ENCODE measurements at regions not wholly inside any gene's neighbourhood (a gene's known extent, or its start where the extent isn't known, plus 50 kb on each side); places are given as distances from the start of the nearest gene placed in this dataset.

DNA sequence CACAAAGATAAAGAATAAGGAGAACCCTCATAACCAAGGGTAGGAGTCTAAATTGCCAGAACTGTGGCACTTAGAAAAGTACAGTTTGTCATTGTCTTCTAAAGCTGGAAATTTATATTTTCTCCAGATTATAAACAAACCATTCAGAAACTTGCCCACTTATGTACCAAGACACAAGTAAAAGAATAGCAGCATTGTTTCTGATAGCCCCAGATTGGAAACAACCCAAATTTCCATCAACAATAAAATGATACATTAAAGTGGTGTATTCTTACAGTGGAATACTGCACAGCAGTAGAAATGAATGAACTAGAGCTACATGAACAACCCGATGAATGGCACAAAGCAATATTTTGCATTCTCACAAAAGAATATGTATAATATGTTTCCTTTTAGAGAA, 63.1 kb upstream of the PDHA1 start:
- TF ChIP-seq EZH2 (IDR thresholded peaks at IDR 0.05; ENCODE audit: borderline replicate concordance, low read depth, low read length, poor library complexity, severe bottlenecking): no peak
- TF ChIP-seq, protein P1, sequence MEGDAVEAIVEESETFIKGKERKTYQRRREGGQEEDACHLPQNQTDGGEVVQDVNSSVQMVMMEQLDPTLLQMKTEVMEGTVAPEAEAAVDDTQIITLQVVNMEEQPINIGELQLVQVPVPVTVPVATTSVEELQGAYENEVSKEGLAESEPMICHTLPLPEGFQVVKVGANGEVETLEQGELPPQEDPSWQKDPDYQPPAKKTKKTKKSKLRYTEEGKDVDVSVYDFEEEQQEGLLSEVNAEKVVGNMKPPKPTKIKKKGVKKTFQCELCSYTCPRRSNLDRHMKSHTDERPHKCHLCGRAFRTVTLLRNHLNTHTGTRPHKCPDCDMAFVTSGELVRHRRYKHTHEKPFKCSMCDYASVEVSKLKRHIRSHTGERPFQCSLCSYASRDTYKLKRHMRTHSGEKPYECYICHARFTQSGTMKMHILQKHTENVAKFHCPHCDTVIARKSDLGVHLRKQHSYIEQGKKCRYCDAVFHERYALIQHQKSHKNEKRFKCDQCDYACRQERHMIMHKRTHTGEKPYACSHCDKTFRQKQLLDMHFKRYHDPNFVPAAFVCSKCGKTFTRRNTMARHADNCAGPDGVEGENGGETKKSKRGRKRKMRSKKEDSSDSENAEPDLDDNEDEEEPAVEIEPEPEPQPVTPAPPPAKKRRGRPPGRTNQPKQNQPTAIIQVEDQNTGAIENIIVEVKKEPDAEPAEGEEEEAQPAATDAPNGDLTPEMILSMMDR (conservative IDR thresholded peaks at IDR 0.05; ENCODE audit: low read depth, low read length): no peak
- H3K27me3 ChIP-seq (replicated peaks; ENCODE audit: insufficient read depth, low read depth, low read length, poor library complexity): no peaks in the 10 kb centered on the region
- H3K4me3 ChIP-seq (ENCODE audit: low read depth, low read length, poor library complexity, severe bottlenecking): no peak overlapping the region
- BruUV-seq (replicated peaks): no TSS peak
- no peaks in the 10 kb centered on the region for H3K4me1 ChIP-seq (ENCODE audit: insufficient read depth, low read length, poor library complexity, severe bottlenecking)
- H3K9me3 ChIP-seq (ENCODE audit: low read depth, low read length, poor library complexity, severe bottlenecking): no peaks in the 10 kb centered on the region
- intact Hi-C loops (cut with micrococcal nuclease; ENCODE audit: unreplicated experiment): no loop called here
- H3K27ac ChIP-seq (ENCODE audit: low read depth, low read length, poor library complexity, severe bottlenecking): no peak overlapping the region
- DNase-seq (ENCODE audit: low spot score): no peak
- ChIA-PET CTCF (no interaction called here), POLR2A (ENCODE audit: low non-redundant PET) (no interaction called here)
- no peaks in the 10 kb centered on the region for H3K36me3 ChIP-seq (ENCODE audit: insufficient read depth, low read length, poor library complexity, severe bottlenecking)

DNA sequence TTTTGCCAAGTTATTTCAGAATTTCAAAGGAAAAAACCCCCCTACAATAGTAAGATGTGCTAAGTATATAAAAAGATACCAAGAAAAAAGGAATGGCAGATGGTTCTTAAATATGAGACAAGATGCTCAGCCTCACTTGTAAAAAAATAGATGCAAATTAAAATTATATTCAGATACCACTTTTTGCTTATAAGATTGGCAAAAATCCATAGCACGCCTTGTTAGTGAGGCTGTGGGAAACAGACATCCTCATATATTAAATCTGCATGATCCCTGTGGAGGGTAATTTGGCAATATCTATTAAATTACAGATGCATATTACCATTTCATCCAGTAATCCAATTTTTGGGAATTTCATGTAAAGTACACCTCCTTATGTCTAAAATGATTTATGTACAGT, 62.5 kb upstream of the PDHA1 start:
- ChIA-PET POLR2A (ENCODE audit: low non-redundant PET) (no interaction called here), CTCF (no interaction called here)
- Histone ChIP-seq H3K9me3 (ENCODE audit: low read depth, low read length, poor library complexity, severe bottlenecking) (no peaks in the 10 kb centered on the region), H3K27me3 (replicated peaks; ENCODE audit: insufficient read depth, low read depth, low read length, poor library complexity) (no peaks in the 10 kb centered on the region), H3K4me3 (ENCODE audit: low read depth, low read length, poor library complexity, severe bottlenecking) (no peak overlapping the region), H3K4me1 (ENCODE audit: insufficient read depth, low read length, poor library complexity, severe bottlenecking) (no peaks in the 10 kb centered on the region), H3K36me3 (ENCODE audit: insufficient read depth, low read length, poor library complexity, severe bottlenecking) (no peaks in the 10 kb centered on the region), H3K27ac (ENCODE audit: low read depth, low read length, poor library complexity, severe bottlenecking) (no peak overlapping the region)
- TF ChIP-seq, protein P1 (conservative IDR thresholded peaks at IDR 0.05; ENCODE audit: low read depth, low read length): no peak
- no peak for TF ChIP-seq EZH2 (IDR thresholded peaks at IDR 0.05; ENCODE audit: borderline replicate concordance, low read depth, low read length, poor library complexity, severe bottlenecking)
- intact Hi-C loops (cut with micrococcal nuclease; ENCODE audit: unreplicated experiment): no loop called here
- no TSS peak for BruUV-seq (replicated peaks)
- DNase-seq (ENCODE audit: low spot score): no peak

DNA sequence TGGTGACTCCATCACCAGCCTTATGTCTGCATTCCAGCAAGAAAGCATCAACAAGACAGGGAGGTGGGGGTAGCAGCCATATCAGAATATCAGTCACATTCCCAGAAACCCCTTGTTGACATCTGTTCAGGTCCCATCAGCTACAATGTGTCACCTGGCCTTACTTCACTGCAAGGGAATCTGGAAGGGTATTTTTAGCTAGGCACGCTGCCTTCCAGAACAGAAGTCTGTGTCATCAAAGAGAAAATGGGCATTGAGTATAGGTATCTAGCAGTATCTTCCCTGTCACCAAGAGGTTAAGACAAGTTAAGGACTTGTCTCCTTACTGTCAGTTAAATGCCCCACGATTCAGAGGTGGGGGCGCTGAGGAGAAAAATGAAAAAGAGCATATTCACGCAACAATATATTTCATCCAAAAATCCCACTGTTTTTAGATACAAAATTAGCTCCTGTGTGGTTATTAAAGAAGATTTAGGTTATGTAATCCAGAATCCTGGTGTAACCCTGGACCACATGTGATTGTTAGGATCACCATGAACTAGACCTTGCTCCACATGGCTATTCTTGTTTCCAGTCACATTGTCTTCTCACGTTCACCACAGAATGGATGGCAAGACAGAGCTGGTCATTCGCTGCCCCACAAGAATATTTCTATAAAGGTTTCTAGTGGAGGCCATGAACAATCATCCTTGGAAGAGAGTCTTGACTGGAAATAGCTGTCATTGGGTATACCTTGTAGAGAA, 60.0 kb upstream of the PDHA1 start:
- H3K27me3 ChIP-seq (replicated peaks; ENCODE audit: insufficient read depth, low read depth, low read length, poor library complexity): no peaks in the 10 kb centered on the region
- intact Hi-C loops (cut with micrococcal nuclease; ENCODE audit: unreplicated experiment): no loop called here
- H3K27ac ChIP-seq (ENCODE audit: low read depth, low read length, poor library complexity, severe bottlenecking): no peak overlapping the region
- H3K4me3 ChIP-seq (ENCODE audit: low read depth, low read length, poor library complexity, severe bottlenecking): no peak overlapping the region
- BruUV-seq (replicated peaks): no TSS peak
- no peak for TF ChIP-seq EZH2 (IDR thresholded peaks at IDR 0.05; ENCODE audit: borderline replicate concordance, low read depth, low read length, poor library complexity, severe bottlenecking)
- TF ChIP-seq, protein P1 (conservative IDR thresholded peaks at IDR 0.05; ENCODE audit: low read depth, low read length): no peak
- H3K4me1 ChIP-seq (ENCODE audit: insufficient read depth, low read length, poor library complexity, severe bottlenecking): no peaks in the 10 kb centered on the region
- ChIA-PET POLR2A (ENCODE audit: low non-redundant PET) (no interaction called here), CTCF (no interaction called here)
- no peaks in the 10 kb centered on the region for H3K36me3 ChIP-seq (ENCODE audit: insufficient read depth, low read length, poor library complexity, severe bottlenecking)
- DNase-seq (ENCODE audit: low spot score): no peak
- no peaks in the 10 kb centered on the region for H3K9me3 ChIP-seq (ENCODE audit: low read depth, low read length, poor library complexity, severe bottlenecking)

Measured in A673 (cell line).